ENCODE measurements at regions not wholly inside any gene's neighbourhood (a gene's known extent, or its start where the extent isn't known, plus 50 kb on each side); places are given as distances from the start of the nearest gene placed in this dataset.

- TF ChIP-seq POLR2AphosphoS5 (IDR thresholded peaks at IDR 0.05) (no peak), CTCF (IDR thresholded peaks at IDR 0.05) (no peak)
Measured at GRCh38 chr7:41520445-41520844, 182.4 kb downstream of the INHBA start.

Data from stomach (tissue), 4 donors.